Panc1 (cell line): ENCODE measurements at regions not wholly inside any gene's neighbourhood (a gene's known extent, or its start where the extent isn't known, plus 50 kb on each side); places are given as distances from the start of the nearest gene placed in this dataset.

ENCODE experiments used
- CTCF ChIP-seq: fragments of 450-650 bp; IDR thresholded peaks from 2 replicates; pipeline ENCODE4 v1.5.1; 2017; ENCODE audit warnings: mild to moderate bottlenecking
- POLR2AphosphoS5 ChIP-seq: IDR thresholded peaks from 2 replicates; pipeline ENCODE4 v1.6.1; 2012; ENCODE audit warnings: mild to moderate bottlenecking, low read depth, low read length, moderate library complexity
- SIN3A ChIP-seq: IDR thresholded peaks from 2 replicates; pipeline ENCODE4 v1.6.1; 2012; ENCODE audit warnings: low read depth, mild to moderate bottlenecking, low read length, moderate library complexity, borderline replicate concordance; ENCODE audit not compliant: insufficient read depth
- TCF7L2 ChIP-seq: IDR thresholded peaks from 2 replicates; pipeline ENCODE4 v1.6.1; 2011; ENCODE audit warnings: mild to moderate bottlenecking, low read depth, low read length, inconsistent platforms
- TF ChIP-seq, protein P1 (sequence below), 2 experiments: IDR thresholded peaks; 2 replicates each; pipeline ENCODE4 v1.6.1; 2011 to 2012; ENCODE audit warnings: low read depth in 2 of 2, control low read depth in 1 of 2, low read length in 1 of 2, mild to moderate bottlenecking in 1 of 2, moderate library complexity in 1 of 2; ENCODE audit not compliant: insufficient read depth in 1 of 2

GRCh38 chr3:181264486-181264885 lies 274.9 kb upstream of the DNAJC19 start:
- TF ChIP-seq CTCF (no peak), TCF7L2 (no peak), SIN3A (no peak), POLR2AphosphoS5 (no peak)
- TF ChIP-seq, protein P1, sequence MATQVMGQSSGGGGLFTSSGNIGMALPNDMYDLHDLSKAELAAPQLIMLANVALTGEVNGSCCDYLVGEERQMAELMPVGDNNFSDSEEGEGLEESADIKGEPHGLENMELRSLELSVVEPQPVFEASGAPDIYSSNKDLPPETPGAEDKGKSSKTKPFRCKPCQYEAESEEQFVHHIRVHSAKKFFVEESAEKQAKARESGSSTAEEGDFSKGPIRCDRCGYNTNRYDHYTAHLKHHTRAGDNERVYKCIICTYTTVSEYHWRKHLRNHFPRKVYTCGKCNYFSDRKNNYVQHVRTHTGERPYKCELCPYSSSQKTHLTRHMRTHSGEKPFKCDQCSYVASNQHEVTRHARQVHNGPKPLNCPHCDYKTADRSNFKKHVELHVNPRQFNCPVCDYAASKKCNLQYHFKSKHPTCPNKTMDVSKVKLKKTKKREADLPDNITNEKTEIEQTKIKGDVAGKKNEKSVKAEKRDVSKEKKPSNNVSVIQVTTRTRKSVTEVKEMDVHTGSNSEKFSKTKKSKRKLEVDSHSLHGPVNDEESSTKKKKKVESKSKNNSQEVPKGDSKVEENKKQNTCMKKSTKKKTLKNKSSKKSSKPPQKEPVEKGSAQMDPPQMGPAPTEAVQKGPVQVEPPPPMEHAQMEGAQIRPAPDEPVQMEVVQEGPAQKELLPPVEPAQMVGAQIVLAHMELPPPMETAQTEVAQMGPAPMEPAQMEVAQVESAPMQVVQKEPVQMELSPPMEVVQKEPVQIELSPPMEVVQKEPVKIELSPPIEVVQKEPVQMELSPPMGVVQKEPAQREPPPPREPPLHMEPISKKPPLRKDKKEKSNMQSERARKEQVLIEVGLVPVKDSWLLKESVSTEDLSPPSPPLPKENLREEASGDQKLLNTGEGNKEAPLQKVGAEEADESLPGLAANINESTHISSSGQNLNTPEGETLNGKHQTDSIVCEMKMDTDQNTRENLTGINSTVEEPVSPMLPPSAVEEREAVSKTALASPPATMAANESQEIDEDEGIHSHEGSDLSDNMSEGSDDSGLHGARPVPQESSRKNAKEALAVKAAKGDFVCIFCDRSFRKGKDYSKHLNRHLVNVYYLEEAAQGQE (IDR thresholded peaks at IDR 0.05; ENCODE audit: insufficient read depth in 1 of 2, low read depth in 2 of 2, low read length in 1 of 2) = no peak
